NCI-H2196 treated with DMSO at 0.1 percent for 48 hours (cell line): ENCODE measurements at regions not wholly inside any gene's neighbourhood (a gene's known extent, or its start where the extent isn't known, plus 50 kb on each side); places are given as distances from the start of the nearest gene placed in this dataset.
"Not testable (repeated sequence)": the region's sequence is repeated elsewhere in the genome, so short reads cannot be mapped to it uniquely, and the experiment has no call there.

Experiments used
- DNase-seq: peaks from one replicate; lab custom pipeline; 2025; ENCODE audit not compliant: unreplicated experiment; lab: John Stamatoyannopoulos, UW

DNA sequence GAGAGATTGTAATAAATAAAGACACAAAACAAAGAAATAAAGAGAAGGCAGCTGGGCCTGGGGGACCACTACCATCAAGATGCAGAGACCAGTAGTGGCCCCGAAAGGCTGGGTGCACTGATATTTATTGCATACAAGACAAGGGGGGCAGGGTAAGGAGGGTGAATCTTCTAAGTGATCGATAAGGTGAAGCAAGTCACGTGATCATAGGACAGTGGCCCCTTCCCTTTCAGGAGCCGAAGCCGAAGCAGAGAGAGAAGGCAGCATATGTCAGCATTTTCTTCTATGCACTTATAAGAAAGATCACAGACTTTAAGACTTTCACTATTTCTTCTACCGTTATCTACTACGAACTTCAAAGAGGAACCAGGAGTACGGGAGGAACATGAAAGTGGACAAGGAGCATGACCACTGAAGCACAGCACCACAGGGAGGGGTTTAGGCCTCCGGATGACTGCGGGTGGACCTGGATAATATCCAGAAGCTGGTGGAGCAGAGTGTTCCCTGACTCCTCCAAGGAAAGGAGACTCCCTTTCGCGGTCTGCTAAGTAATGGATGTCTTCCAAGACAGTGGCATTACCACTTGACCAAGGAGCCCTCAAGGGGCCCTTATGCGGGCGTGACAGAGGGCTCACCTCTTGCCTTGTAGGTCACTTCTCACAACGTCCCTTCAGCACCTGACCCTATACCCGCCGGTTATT lies 126.4 kb downstream of the RBM46 start:
- DNase-seq = not testable (repeated sequence)

GRCh38 chr4:154908168-154908567 lies 127.1 kb downstream of the RBM46 start:
- DNase-seq = no peak

GRCh38 chr4:154911097-154911496 lies 130.0 kb downstream of the RBM46 start:
- no peak for DNase-seq

DNA sequence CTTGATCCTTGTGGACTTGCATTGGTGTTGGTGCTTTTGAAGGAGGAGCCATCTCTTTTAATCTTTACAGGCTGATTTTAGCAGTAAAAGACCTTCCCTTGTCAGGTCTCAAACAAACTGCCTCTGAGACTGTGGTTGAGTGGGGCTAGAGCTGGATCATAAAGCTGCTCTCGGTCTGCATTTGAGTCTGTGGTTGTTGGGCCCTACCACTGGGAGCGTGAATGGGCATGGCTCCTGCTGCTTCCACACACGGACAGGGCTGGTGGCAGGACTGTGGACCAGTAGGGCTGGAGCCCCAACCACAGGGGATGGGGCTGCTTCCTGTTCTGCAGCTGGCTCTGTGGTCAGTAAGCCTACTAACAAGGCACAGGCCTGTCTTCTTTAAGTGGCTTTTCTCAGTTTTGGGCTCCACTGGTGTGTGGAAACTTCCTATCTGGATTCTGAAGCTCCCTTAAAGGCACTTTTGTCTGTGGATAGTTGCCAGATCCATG lies 130.6 kb downstream of the RBM46 start:
- DNase-seq = no peak

DNA sequence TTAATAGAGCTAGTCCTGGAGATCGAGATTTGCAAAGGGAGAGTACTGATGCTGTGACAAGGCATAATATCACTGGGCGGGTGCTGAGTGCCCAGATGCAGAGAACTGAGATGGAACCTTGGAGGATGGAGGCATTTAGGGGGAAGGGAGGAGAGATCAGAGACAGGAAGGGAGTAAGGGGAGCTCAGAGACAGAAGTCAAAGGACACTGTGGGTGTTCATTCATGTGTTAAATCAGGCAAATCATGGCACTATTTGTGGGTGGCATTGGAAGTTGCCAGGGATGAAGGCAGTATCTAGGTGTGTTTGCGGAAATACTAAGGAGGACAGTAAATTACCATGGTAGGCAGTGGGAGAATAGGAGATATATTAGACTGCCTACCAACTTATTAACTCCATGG lies 135.0 kb downstream of the RBM46 start:
- no peak for DNase-seq

DNA sequence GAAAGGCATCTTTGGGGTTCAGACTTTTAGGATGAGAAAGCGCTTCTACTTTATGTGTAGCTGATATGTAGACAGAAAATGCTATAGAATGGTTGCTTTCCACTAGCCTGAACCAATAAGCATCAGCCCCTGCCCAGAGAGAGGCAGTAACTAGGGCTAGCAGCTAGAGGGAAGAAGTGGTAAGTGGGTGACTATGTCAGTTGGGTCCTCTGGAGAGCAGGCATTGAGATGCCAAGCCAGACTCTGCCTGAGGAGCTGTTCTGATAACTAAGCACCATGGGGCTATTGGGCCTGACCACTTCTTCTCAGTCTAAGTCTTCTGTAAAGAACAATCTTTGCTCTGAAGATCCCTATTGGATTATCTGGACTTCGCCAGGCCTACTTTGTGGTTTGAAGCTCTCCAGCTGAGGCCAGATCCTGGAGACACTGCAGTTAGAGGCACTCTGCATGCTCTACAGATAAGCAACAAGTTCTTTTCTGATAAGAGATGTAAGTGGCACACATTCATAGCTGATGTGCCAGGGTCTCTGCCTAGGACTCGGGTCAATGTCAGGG lies 146.1 kb downstream of the RBM46 start:
- no peak for DNase-seq

- DNase-seq = no peak
Observed at GRCh38 chr4:154928640-154929257, 147.7 kb downstream of the RBM46 start.

DNA sequence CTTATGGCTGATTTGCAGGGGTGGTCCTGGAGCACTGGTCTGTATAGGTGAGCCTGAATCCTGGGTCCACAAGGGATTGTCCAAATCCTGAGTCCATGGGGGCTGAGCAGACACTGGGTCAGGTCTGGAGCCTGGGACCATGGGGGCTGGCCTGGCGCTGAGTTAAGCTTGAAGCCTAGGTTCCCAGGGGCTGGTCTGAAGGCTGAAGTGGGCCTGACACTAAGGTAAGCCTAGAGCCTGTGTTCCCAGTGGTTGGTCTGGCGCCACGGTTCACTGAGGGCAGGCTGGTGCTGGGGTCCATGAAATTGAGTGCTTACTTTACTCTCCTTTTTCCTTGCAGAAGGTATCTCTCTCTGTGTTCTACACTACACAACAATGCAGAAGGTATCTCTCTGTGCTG lies 155.8 kb downstream of the RBM46 start:
- no peak for DNase-seq

- no peak for DNase-seq
Observed at GRCh38 chr4:154939851-154940250, 158.8 kb downstream of the RBM46 start.

GRCh38 chr4:154942176-154942575 lies 161.1 kb downstream of the RBM46 start:
- no peak for DNase-seq

- no peak for DNase-seq
Observed at GRCh38 chr4:154944996-154945395, 163.9 kb downstream of the RBM46 start.

DNA sequence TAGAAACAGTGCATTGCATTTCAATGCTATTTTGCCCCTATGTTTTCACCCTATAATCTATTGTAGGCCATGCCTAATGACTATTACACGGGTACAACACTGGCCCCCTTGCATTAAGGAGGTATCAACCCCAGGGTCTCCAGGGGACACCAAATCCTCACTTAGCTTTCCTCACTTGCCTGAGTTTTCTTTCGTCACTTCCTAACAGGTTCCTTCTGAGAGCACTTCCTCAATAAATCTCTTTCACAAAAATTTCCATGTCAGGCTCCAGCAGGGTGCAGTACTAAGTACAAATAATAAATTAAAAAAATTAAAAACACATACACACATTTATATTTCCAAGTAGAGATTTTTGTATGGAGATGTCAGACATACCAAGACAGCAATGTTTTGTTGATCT lies 165.0 kb downstream of the RBM46 start:
- no peak for DNase-seq

DNA sequence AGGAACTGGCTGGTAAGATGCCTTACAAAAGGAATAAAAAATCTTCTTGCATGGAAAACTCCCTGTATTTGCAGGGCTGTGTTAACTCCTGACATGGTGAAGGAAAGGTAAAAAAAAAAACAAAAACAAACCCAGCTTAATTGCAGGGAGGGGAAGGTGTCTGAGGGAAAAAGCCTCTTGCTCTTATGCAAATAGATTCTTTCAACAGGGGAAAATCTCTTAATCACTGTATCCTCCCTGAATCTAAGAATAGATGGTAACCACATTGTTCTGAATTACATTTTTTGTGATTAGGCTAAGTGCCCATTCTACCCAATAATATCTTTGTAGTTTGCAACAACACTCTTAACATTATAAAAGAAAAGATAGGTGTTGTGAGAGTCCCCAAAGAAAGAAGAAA lies 172.6 kb downstream of the RBM46 start:
- no peak for DNase-seq

- DNase-seq = no peak
Observed at GRCh38 chr4:154954117-154954516, 173.0 kb downstream of the RBM46 start.

DNA sequence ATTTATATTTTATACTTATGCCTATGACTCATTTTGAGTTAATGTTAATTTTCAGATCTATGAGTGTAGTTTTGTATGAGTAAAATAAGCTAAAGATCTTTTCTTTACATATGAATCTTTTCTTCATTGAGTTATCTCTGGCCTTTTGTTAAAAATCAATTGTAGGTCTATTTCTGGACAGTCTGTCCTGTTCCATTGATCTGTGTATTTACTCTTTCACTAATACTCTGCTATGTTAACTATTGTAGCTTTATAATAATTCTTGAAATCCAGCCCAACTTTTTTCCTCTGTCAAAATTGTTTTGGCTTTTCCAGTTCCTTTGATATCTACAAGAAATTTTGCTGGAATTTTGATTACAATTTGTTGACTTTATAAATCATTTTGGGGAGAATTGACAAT lies 177.0 kb downstream of the RBM46 start:
- DNase-seq = no peak

- no peak for DNase-seq
Observed at GRCh38 chr4:154958621-154959358, 177.7 kb downstream of the RBM46 start.

DNA sequence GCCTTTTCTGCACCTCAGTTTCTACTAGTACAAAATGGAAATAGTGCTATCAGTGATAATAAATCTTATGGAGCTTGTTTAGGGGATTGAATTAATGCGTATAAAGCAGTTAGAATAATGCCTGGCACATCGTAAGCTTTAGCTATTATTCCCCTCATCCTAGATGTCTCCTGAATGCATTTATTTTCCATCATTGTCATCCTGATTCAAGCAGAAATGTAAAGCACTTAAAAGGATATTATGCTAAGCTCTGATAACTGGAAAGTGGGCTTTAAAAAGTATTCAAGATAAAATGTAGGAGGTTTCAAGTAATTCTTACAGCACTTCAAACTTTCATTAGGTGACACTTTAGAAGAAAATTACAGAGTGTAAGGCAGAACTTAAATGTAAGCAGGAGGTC lies 178.7 kb downstream of the RBM46 start:
- no peak for DNase-seq

- DNase-seq = no peak
Observed at GRCh38 chr4:154960476-154960875, 179.4 kb downstream of the RBM46 start.

DNA sequence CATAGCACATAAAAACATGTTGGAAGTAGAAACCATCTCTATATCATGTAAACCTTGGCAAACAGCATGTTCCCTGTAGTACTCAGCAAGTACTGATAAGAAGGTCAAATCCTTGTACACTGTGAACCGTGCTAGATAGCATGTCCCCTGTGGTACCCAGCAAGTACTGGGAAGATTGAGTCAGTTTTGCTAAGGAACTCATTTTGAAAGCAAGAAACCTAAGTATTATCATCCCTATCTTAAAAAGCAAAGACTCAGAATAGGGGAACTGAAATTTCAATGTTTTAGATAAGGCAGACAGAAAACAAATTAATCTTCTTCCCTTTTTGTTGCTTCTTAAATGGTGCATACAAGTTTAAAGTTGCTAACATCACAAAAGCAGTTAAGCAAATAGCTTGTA lies 180.2 kb downstream of the RBM46 start:
- DNase-seq = no peak

DNA sequence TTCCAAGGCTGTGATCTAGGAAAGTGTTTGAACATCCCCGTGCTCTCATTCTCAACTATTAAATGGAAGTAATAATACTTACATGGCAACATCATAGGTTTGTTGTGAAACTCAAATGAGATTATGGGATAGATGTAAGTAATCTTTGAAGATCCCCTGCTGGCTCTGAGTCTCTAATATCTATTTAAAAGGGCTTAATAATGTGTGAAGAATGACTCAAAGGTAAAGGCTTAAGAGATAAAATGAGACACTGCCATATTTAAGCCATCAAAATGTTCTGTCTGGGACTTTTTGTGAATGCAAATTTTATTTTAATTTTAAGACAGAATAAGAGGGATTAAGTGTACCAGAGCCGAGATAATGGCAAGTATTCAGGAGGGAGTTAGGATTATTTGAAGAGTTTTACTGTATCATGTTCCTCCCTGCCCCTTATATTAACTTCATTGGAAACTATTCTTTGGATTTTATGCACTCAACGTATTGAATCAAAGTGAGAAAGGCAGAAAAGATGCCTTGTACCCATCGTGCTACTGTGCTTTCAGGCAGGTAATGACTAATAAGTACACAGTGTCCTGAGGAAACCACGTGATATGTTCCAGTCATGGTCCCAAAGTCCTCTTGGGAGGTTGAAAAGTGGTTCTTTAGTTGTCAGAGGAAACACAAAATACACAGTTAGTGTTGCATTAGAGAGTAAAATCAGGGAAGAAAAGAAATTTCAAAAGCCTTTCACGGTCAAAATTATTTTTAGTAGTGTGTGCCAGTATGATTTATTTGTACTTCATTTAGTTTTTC lies 192.4 kb downstream of the RBM46 start:
- no peak for DNase-seq

GRCh38 chr4:154977228-154977627 lies 196.2 kb downstream of the RBM46 start:
- no peak for DNase-seq
